Activated T-helper 2 cell treated with anti-CD3 and anti-CD28 coated beads, Interferon-gamma antibody, Interleukin-2, Interleukin-4, amounts not matched to agents 10 μg/mL and 5 μg/mL and 100 μg/mL, durations not matched to agents 14 hours and 24 hours and 36 hours (primary cell): ENCODE measurements at regions not wholly inside any gene's neighbourhood (a gene's known extent, or its start where the extent isn't known, plus 50 kb on each side); places are given as distances from the start of the nearest gene placed in this dataset.
"Not testable (repeated sequence)": the region's sequence is repeated elsewhere in the genome, so short reads cannot be mapped to it uniquely, and the experiment has no call there.

Source experiments
- DNase-seq: peaks from one replicate; pipeline ENCODE4 v3.0.0; 2021; ENCODE audit warnings: low spot score
- H3K27ac Mint-ChIP-seq: one replicate; pipeline ENCODE4 v1.8.0; 2021; ENCODE audit warnings: mixed read lengths
- H3K27me3 Mint-ChIP-seq: one replicate; pipeline ENCODE4 v1.8.0; 2021; ENCODE audit warnings: low read depth, mixed read lengths
- H3K36me3 Mint-ChIP-seq: one replicate; pipeline ENCODE4 v1.8.0; 2021; ENCODE audit warnings: low read depth, mixed read lengths
- H3K4me1 Mint-ChIP-seq: one replicate; pipeline ENCODE4 v1.8.0; 2021; ENCODE audit warnings: low read depth, mixed read lengths
- H3K4me3 Mint-ChIP-seq: one replicate; pipeline ENCODE4 v1.8.0; 2021; ENCODE audit warnings: low read depth, mild to moderate bottlenecking, moderate library complexity, mixed read lengths
- H3K9me3 Mint-ChIP-seq: one replicate; pipeline ENCODE4 v1.8.0; 2021; ENCODE audit warnings: mixed read lengths
- intact Hi-C: fragments of 100-400 bp; cut with micrococcal nuclease; formaldehyde crosslinking; loops from one replicate; pipeline ENCODE4 v1.15.1; 2023

DNA sequence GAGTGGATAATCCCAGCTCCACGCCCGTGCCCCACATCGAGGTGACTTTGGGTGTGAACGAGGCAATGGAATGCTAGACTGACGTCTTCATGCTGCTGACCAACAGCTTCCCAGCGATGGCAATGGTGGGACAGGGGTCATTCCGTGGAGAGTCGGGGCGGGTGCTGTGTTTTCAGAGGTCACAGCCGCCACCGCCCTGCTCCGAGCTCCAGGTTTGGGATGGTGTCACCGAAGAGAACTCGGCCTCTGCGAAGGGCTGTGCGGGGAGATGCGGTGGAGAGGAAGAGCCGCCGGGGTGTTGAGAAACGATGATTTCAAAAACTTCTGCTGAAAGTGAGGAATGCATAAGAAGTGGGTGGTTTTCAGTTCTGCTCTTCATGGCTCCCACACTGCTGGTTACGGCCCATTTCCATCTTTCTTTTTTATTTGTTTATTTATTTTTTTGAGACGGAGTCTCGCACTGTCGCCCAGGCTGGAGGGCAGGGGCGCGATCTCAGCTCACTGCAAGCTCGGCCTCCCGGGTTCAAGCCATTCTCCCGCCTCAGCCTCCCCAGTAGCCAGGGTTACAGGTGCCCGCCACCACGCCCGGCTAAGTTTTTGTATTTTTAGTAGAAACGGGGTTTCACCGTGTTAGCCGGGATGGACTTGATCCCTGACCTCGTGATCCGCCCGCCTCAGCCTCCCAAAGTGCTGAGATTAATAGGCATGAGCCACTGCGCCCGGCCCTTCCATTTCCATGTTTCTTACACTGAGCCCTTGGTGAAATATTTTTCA is 142.6 kb downstream of the RTP5 start:
- Mint-ChIP-seq H3K27me3 (peaks cover 11% of the 10 kb centered on the region), H3K27ac (no peak overlapping the region), H3K36me3 (no peaks in the 10 kb centered on the region), H3K4me3 (no peak overlapping the region), H3K4me1 (peaks cover 9% of the 10 kb centered on the region), H3K9me3 (no peaks in the 10 kb centered on the region)
- intact Hi-C loops, result no loop called here
- no peak for DNase-seq

DNA sequence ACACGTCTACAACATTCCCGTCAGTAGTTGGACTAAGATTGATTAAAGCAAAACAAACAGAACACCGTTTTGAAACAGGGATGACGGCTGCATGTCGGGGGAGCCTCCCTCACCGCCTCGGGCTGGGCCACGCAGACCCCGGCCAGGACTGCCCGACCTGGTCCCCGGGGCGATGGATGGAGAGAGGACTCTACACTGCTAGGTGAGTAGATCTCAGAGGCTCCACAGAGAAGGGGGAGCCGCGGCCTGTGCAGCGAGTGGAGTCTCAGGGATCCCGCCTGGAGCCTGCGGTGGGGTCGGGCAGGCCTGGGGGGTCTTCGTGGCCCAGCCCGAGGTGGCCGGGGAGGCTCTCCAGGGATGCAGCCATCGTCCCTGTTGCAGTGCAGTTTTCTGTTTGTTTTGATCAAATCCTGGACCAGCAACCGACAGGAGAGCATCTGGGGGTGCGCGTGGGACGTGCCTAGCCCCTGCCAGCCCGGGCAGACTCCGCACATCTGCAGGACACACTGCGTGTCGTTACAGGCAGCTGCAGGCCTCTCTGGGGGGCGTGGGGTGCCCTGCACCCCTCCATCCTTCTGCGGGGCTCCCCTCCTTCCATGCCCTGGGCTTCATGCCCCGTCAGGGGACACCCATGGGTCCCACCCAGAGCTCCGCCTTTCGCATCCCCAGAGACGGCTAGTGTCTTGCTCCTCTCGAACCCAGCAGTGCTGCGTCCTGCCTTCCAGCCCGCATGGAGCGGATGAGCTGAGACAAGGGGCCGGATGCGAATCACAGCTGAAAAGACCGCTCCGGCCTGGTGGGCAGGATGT is 143.6 kb downstream of the RTP5 start:
- no peaks in the 10 kb centered on the region for H3K36me3 Mint-ChIP-seq
- peaks cover 11% of the 10 kb centered on the region for H3K27me3 Mint-ChIP-seq
- DNase-seq, result no peak
- H3K4me3 Mint-ChIP-seq, result no peak overlapping the region
- intact Hi-C loops, result no loop called here
- peaks cover 9% of the 10 kb centered on the region for H3K4me1 Mint-ChIP-seq
- no peak overlapping the region for H3K27ac Mint-ChIP-seq
- H3K9me3 Mint-ChIP-seq, result no peaks in the 10 kb centered on the region

DNA sequence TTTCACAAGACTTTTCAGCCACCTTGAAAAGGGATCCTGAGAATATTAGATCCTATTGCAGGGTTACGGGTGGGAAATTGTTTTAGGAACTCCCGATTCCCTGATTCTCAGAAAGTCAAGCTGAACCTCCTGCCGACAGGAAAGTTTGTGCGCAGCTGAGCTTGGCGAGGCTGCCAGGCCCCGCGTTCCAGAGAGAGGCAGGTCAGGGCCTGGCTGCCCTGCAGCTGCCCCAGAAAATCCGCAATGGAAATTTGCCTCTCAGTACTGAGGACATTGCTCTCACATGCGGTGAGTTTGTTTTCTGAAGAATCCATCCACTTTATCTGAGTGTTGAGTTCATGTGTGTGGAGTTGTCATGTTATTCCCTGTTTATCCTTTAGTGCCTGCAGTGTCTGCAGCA is 144.2 kb downstream of the RTP5 start:
- Mint-ChIP-seq H3K36me3 (no peaks in the 10 kb centered on the region), H3K9me3 (no peaks in the 10 kb centered on the region), H3K4me1 (peaks cover 9% of the 10 kb centered on the region), H3K4me3 (no peak overlapping the region), H3K27ac (no peak overlapping the region), H3K27me3 (peaks cover 11% of the 10 kb centered on the region)
- DNase-seq, result no peak
- intact Hi-C loops, result no loop called here

DNA sequence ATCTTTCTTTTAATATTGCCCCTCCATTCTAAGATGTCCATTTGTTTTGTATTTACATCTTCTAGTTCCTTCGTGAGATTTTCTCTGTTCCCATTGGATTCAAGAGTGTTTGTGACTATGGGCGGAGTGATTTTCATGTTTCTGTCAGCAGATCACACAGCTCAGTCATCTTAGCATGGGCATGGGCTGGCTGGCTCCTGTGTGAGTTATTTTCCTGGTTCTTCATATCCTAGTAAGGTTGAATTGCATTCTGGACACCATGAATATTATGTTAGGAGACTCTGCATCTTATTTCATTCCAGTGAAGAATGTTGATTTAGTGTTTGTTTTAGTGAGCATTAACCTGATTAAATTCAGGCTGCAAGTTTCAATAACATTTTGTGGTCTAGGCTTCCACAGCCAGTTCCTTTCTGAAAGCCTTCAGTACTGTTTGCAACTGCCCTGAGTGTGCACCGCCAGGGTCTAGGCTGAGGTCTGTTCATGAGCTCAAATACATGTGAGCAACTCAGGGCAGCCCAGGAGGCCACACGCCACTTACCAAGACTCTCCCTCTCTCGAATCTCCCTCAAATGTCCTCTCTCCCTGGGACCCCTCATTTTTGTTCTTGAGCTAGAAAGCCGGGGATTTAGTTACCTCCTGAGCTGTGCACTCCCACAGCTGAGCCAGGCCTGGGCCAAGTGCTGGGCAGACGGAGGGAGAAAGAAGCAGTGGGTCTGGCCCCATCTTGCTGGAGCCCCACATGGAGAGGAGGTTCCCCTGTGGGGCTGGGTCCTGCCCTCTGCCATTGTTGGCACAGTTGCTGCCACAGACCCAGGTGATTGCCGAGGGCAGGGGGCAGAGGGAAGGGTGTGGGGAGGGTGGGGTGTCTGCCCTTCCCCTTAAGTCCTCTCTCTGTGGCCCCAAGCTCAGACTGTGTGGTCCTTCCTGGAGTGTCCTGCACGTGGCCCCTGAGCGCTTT is 145.9 kb downstream of the RTP5 start:
- Mint-ChIP-seq H3K36me3 (no peaks in the 10 kb centered on the region), H3K4me3 (no peak overlapping the region), H3K27me3 (peaks cover 15% of the 10 kb centered on the region), H3K27ac (no peak overlapping the region), H3K9me3 (no peaks in the 10 kb centered on the region), H3K4me1 (peaks cover 9% of the 10 kb centered on the region)
- DNase-seq, result no peak
- intact Hi-C loops, result no loop called here

DNA sequence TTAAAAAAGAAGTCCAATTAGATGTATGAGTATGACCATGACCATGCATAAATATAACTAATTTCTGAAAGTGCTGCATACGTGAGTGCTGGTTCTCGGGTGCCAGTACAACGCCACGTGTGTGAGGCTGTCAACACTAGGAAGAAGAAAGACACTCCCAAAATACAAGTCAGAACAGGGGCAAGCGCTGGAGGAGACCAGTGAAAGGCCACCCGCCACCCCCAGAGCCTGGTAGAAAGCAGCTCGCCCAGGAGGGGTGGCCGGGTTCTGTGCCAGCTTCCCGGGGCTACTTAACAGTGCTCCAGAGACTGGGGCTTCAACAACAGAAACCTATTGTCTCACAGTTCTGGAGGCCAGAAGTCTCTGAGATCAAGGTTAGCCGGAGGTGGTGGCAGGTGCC is 147.6 kb downstream of the RTP5 start:
- peaks cover 18% of the 10 kb centered on the region for H3K27me3 Mint-ChIP-seq
- H3K9me3 Mint-ChIP-seq, result no peaks in the 10 kb centered on the region
- intact Hi-C loops, result no loop called here
- no peaks in the 10 kb centered on the region for H3K36me3 Mint-ChIP-seq
- peaks cover 1% of the 10 kb centered on the region for H3K4me1 Mint-ChIP-seq
- no peak overlapping the region for H3K4me3 Mint-ChIP-seq
- H3K27ac Mint-ChIP-seq, result no peak overlapping the region
- DNase-seq, result no peak

DNA sequence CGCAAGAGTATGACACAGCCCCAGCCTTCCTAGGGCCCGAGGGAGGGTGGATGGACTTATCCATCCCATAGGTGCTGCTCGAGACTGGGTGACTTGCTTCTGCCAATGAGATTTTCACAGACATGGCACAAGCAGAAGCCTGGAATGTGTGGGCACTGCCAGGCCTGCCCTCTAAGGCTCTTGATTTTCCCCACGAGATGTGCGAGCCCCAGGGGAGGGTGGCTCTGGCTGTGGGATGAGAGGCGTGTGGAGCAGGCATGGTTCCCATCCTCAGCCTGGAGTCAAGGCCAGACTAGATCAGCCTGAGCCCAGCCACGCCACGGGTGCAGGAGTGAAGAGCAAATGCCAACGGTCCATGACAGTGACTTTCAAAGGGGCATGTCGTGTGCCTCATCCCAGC is 148.9 kb downstream of the RTP5 start:
- H3K27me3 Mint-ChIP-seq, result peaks cover 26% of the 10 kb centered on the region
- H3K27ac Mint-ChIP-seq, H3K4me1 Mint-ChIP-seq, H3K9me3 Mint-ChIP-seq, H3K36me3 Mint-ChIP-seq, intact Hi-C loops, DNase-seq, H3K4me3 Mint-ChIP-seq: not testable (repeated sequence)

DNA sequence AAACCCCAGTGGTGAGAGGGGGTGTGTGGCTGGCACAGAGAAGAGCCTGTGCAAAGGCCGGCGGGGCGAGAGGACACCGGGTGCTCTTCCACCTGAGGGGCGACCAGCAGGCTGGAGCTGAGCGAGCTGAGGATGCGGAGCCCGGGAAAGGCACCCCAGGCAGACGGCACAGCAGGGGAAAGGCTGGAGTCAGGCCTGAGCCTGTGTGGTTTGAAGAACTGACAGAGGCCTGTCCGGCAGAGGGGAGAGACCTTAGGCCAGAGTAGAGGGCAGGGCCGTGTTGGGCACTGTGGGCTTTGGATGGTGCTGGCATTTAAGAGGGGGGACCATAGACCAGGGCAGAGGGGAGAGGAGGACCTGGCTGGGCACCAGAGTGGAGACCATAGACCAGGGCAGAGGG is 149.8 kb downstream of the RTP5 start:
- H3K9me3 Mint-ChIP-seq, result no peaks in the 10 kb centered on the region

DNA sequence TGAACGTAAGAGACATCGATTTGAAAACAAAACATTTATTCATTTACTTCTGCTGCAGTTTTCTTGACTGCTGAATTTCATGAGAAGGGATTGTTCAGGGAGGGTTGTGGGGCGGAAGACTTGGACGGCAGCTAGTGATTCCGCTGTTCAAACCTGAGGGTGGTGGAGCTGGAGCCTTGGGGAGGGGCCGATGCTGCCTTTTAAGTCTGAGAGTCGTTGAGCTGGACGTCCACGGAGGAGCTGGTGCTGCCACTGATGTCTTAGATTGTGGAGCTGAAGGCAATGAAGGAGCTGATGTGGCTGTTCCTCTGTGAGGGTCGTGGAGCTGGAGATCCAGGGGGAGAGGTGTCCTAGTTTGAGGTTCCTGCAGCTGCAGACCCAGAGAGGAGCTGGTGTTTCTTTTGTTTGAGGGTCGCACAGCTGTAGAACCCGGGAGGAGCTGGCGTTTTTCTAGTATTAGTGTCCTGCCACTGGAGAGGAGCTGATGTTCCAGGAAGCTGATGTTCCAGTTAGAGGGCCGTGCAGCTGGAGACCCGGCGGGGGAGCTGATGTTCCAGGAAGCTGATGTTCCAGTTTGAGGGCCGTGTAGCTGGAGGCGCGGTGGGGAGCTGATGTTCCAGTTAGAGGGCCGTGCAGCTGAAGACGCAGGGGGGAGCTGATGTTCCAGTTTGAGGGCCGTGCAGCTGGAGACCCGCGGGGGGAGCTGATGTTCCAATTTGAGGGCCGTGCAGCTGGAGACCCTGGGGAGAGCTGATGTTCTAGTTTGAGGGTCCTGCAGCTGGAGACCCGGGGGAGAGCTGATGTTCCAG is 150.9 kb downstream of the RTP5 start:
- no peak for DNase-seq
- no peaks in the 10 kb centered on the region for H3K4me1 Mint-ChIP-seq
- H3K36me3 Mint-ChIP-seq, result no peaks in the 10 kb centered on the region
- no peaks in the 10 kb centered on the region for H3K9me3 Mint-ChIP-seq
- peaks cover 32% of the 10 kb centered on the region for H3K27me3 Mint-ChIP-seq
- H3K27ac Mint-ChIP-seq, result no peak overlapping the region
- intact Hi-C loops, result no loop called here
- H3K4me3 Mint-ChIP-seq, result no peak overlapping the region

More for the DNA sequence above, 149.8 kb downstream of the RTP5 start:
- DNase-seq, result no peak
- H3K36me3 Mint-ChIP-seq, result no peaks in the 10 kb centered on the region
- H3K4me1 Mint-ChIP-seq, result peaks cover 1% of the 10 kb centered on the region
- H3K27ac Mint-ChIP-seq, result no peak overlapping the region
- H3K27me3 Mint-ChIP-seq, result peaks cover 27% of the 10 kb centered on the region
- H3K4me3 Mint-ChIP-seq, result no peak overlapping the region
- intact Hi-C loops, result no loop called here

DNA sequence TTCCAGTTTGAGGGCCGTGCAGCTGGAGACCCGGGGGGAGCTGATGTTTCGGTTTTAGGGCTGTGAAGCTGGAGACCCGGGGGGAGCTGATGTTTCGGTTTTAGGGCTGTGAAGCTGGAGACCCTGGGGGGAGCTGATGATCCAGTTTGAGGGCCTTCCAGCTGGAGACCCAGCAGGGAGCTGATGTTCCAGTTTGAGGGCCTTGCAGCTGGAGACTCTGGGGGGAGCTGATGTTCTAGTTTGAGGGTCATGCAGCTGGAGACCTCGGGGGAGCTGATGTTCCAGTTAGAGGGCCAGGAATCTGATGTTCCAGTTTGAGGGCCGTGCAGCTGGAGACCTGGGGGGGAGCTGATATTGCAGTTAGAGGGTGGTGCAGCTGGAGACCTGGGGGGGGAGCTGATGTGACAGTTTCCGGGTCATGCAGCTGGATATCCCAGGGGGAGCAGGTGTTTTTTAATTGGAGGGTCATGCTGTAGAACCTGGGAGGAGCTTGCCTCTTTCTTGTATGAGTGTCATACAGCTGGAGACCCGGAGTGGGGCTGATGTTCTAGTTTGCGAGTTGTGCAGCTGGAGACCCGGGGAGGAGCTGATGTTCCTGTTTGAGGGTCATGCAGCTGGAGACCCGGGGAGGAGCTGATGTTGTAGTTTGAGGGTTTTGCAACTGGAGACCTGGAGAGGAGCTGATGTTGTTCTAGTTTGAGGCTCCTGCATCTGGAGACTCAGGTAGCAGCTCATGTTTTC is 153.2 kb downstream of the RTP5 start:
- H3K4me1 Mint-ChIP-seq, result no peaks in the 10 kb centered on the region
- no peak for DNase-seq
- no peaks in the 10 kb centered on the region for H3K36me3 Mint-ChIP-seq
- H3K4me3 Mint-ChIP-seq, result no peak overlapping the region
- H3K9me3 Mint-ChIP-seq, result no peaks in the 10 kb centered on the region
- H3K27ac Mint-ChIP-seq, result no peak overlapping the region
- peaks cover 40% of the 10 kb centered on the region for H3K27me3 Mint-ChIP-seq
- intact Hi-C loops, result no loop called here

DNA sequence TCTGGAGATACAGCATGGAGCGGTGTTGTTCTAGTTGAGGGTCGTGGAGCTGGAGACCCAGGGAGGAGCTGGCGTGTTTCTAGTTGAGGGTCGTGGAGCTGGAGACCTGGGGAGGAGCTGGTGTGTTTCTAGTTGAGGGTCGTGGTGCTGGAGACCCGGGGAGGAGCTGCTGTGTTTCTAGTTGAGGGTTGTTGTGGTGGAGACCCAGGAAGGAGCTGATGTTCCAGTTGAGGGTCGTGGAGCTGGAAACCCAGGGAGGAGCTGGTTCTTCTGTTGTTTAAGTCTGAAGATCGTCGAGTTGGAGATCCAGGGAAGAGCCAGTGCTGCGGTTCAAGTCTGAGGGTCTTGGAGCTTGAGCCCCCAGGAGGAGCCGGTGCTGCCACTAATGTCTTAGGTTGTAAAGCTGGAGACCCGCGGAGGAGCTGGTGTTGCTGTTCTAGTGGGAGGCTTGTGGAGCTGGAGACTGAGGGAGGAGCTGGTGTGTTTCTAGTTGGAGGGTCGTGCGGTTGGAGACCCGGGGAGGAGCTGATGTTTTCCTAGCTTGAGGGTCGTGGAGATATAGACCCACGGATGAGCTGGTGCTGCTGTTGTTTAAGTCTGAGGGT is 155.3 kb downstream of the RTP5 start:
- H3K9me3 Mint-ChIP-seq, result no peaks in the 10 kb centered on the region
- intact Hi-C loops, result no loop called here
- H3K27ac Mint-ChIP-seq, result no peak overlapping the region
- no peak overlapping the region for H3K4me3 Mint-ChIP-seq
- peaks cover 54% of the 10 kb centered on the region for H3K27me3 Mint-ChIP-seq
- H3K4me1 Mint-ChIP-seq, result no peaks in the 10 kb centered on the region
- DNase-seq, result no peak
- no peaks in the 10 kb centered on the region for H3K36me3 Mint-ChIP-seq

DNA sequence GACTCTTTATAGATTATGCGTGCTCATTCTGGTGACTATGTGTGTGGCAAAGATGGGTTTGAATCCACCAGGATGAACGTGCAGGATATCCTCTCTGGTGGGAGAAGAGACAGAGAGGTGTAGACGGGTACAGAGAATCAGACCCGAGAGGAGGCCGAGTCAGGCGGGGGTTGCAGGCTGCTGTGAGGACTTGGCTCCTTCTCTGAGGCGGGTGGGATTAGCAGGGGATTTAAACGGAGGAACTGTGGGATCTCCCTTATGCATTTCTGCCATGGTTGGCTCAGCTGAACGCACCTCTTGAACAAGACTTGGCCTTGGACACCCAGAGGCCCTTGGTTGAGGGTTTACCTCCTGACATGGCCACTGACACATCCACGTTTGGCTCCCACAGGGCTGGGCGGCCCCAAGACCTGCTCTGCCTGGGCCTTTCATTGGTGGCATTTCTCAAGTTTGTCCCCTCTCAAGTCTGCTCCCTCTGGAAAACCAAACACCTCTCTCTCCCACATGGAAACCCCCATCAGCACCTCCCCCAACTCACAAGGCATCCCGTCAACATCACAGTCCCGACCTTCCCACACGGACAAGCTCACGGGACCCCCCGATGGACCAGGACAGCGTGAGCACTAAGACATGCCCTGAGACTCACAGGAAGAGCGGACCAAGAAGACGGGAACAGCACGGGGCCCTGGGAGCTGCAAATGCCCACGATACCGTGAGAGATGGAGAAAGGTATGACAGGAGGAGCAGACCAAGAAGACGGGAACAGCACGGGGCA is 158.3 kb downstream of the RTP5 start:
- intact Hi-C loops, result no loop called here
- DNase-seq, result no peak
- Mint-ChIP-seq H3K4me3 (no peak overlapping the region), H3K36me3 (no peaks in the 10 kb centered on the region), H3K27ac (no peak overlapping the region), H3K4me1 (peaks cover 22% of the 10 kb centered on the region), H3K9me3 (no peaks in the 10 kb centered on the region), H3K27me3 (peaks cover 71% of the 10 kb centered on the region)
